ENCODE measurements at regions not wholly inside any gene's neighbourhood (a gene's known extent, or its start where the extent isn't known, plus 50 kb on each side); places are given as distances from the start of the nearest gene placed in this dataset.

DNA sequence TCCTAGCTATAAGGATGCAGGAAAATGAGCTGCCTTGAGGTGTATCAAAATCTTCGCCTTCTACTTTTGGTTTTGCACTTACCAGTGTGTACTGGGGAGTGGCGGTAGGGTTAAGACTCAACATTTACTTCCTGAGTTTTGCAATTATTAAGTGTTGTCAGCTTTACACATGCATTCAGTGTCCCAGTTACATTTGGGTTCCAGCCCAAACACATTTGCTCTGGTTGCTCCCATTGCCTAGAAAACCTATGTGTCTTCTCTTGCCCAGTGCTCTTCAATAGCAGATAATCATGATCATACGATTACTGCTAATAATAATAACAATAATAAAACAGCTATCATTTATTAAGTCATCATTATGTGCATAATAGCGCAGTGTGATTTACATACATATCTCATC is 241.5 kb upstream of the PAPPA start:
- TF ChIP-seq, protein P1, sequence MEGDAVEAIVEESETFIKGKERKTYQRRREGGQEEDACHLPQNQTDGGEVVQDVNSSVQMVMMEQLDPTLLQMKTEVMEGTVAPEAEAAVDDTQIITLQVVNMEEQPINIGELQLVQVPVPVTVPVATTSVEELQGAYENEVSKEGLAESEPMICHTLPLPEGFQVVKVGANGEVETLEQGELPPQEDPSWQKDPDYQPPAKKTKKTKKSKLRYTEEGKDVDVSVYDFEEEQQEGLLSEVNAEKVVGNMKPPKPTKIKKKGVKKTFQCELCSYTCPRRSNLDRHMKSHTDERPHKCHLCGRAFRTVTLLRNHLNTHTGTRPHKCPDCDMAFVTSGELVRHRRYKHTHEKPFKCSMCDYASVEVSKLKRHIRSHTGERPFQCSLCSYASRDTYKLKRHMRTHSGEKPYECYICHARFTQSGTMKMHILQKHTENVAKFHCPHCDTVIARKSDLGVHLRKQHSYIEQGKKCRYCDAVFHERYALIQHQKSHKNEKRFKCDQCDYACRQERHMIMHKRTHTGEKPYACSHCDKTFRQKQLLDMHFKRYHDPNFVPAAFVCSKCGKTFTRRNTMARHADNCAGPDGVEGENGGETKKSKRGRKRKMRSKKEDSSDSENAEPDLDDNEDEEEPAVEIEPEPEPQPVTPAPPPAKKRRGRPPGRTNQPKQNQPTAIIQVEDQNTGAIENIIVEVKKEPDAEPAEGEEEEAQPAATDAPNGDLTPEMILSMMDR (conservative IDR thresholded peaks at IDR 0.05; ENCODE audit: low read length), result no peak
- no peak for TF ChIP-seq EZH2phosphoT487 (IDR thresholded peaks at IDR 0.05; ENCODE audit: borderline replicate concordance)

Data from Loucy (cell line).